HG02763 (cell line): ENCODE measurements at regions not wholly inside any gene's neighbourhood (a gene's known extent, or its start where the extent isn't known, plus 50 kb on each side); places are given as distances from the start of the nearest gene placed in this dataset.

Experiments used
- ATAC-seq: cut with Tn5 transposase; IDR thresholded peaks from one replicate; pipeline ENCODE4 v1.9.1; 2021; ENCODE audit warnings: mild to moderate bottlenecking, moderate library complexity; ENCODE audit not compliant: unreplicated experiment

DNA sequence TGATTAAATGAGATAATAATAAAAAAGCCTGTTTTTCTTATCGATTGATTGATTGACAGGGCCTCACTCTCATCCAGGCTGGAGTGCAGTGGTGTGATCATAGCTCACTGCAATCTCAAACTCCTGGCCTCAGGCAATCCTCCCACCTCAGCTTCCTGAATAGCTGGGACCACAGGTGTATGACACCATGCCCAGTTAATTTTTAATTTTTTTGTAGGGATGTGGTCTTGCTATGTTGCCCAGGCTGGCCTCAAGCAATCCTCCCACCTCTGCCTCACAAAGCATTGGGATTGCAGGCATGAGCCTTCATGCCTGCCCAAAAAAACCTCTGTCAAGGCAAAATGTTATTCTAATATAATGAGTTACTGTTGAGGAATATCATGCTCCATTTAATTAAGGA lies 346.4 kb upstream of the DAB1 start:
- no peak for ATAC-seq

DNA sequence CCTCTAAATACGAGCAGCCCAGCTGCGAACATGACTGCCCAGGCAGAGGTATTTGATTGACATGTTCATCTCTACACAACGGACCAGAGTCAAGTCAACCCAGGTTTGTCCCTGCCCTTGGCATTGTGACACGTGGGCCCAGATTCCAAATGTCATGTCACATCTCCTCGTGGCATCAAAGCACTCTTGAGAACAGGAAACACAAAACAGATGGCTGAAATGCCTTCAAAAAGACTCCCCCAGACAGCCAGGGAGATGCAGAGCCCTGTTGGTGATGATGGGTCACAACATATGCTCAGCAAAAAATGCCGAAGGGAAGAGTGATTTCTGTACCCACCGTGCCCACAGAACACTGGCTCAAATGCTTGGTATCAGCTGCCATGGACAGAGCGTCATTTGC lies 337.8 kb upstream of the DAB1 start:
- no peak for ATAC-seq

DNA sequence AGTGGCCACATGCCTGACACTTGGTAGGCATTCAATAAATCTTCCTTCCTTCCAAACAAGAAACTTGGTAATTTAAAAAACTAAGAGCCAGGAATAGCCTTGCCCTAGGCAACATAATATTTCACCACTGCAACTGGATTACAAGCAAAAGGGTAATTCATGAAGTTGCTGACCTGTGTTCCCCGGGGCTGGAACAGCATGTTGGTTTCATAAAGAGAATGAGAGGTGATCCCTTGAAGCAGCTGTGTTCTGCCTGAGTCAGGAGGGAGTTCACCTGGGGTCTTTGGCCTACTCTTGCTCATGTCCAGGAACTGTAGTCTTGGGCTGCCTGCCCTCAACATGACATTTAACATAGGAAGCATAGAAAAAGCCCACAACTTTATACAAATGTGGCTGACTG lies 329.0 kb upstream of the DAB1 start:
- no peak for ATAC-seq

DNA sequence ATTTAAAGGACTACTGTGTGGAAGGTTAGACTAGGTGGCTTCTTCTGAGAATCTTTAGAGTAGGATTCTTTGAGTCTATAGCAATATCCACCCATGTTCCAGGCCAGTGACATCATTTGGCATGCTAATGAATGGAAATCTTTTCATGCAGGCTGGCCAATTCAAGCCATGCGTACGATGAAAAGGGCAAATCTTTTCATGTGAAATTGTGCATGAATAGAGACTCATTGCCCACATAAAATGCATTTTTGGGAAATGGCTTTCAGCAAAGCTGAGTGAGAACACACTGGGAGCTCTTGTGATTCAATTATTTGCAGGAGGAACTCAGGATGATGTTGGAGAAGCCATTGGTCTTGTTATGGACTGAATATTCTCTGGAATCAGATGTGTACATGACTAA lies 324.9 kb upstream of the DAB1 start:
- no peak for ATAC-seq

DNA sequence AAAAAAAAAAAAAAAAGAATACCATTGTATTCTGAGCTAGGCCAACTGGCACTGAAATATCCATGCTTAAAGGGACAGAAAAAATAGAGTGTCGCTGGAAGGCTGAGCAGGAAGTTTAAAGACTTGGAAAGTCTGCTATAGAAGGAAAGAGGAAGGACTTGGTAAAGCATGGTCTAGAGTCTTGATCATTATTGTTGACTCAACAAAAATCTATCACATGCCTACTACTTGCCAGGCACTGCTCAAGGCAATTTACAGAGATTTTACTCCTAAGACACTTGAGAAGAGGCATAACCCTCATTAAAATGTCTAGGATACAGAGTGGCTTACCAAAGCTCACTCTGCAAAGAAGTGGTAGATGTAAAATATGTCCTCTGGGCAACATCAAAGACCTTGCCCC lies 324.0 kb upstream of the DAB1 start:
- no peak for ATAC-seq

DNA sequence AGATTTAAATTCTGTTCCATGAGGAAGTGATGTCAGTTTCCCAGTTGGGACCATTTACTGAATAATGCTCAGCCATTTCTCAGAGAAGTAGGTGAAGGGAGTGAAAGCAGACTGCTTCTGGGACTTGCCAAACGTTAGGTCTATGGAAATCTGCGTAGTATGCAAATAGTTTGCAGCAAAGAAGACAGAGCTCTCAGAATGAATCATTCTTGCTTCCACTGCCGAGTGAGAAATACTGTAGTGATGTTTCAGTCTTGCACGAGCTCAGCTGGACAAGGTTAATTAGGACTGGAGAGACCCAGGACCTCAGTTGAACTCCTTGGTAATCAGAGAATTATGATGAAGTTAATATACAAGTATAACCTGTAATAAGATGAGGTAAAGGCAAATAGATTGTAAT lies 317.7 kb upstream of the DAB1 start:
- peak; percentile 65 for ATAC-seq

DNA sequence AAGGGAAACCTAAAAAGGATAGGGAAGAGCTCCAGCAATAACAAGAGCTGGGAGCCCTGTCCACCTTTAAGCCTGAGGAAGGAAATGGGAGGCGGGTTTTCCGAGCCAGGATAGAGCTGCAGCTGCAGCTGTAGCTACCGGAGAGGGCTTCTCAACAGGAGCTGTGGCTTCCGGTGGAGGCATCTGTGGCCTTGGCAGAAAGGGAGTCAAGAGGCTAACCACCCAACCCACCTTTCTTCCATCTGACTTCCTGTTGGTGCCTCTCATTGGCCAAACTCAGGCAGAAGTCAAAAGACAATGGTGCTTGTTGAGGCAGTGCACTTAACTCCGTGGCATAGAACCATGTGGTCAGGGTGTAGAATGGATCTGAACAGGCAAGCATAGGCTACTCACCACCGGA lies 313.1 kb upstream of the DAB1 start:
- ATAC-seq, result no peak

DNA sequence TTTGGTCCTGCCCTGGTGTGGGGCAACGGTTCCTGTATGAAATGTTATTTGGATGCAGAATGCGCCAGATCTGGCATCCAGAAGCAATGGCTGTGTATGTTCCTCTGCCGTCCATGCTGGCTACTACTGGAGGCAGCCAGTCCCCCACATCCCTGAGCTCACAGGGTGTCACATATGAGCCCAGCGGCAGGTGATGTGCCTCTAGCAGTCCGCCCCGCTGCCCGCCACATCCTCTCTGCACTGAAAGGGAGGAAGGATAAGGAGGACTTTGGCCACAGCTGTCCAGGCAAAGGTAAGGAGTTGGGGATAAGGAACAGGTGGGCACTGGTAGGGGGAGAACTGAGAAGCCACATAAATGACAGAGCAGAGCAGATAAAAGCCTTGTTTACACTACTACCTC lies 305.3 kb upstream of the DAB1 start:
- ATAC-seq, result no peak

DNA sequence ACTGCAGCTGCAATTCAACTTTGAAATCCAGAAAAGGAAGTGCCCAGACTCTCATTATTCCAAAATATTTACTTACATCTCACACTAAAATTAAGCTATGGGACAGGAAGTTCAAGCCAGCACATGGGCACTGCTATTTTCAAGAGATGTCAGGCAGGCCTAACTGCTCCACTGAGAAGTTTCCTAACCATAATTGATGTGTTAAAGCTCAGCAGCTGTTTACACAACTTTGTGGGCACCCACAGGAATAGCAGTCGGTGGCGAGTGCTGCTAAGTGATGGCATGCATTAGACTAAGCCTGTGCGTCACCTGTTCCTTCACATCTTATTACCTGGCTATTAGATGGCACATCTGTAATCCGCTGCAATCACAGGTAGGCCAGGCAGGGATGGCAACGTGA lies 303.3 kb upstream of the DAB1 start:
- ATAC-seq, result no peak

DNA sequence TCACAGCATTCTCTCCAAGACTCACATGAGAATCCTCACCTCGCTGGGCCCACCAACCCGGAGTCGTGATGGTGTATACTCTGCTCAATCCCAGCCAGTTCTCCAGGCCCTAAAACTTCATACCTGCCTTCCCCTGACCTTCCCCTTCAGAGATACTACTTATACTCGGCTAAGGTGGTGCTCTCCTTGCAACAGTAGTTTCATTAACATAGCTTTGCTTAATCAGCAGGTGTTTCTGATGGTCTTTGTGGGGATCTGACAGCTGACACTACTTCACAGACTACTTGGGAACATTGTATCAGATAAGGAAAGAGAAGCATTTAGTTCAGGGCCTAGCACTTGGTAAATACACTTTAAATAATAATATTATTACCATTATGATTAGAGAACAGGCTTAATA lies 301.5 kb upstream of the DAB1 start:
- ATAC-seq, result no peak

DNA sequence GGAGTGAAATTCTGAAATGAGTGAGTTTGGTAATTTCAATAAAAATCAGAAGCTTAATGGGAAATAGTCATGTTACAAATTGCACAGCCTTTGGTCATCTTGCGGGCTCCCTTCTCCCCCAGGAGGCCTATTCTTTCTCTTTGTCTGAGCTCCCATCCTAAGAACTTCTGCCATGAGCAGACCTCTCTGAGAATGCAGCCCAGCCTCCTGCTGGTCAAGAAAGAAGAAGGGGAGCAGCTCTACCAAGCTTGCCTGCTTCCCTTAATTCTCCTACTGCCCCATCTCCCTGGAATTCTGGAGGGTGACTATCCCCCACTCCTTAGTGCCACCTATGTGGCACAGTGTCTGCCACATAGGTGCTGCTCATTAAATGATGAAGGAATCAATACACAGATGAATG lies 300.7 kb upstream of the DAB1 start:
- ATAC-seq, result no peak

DNA sequence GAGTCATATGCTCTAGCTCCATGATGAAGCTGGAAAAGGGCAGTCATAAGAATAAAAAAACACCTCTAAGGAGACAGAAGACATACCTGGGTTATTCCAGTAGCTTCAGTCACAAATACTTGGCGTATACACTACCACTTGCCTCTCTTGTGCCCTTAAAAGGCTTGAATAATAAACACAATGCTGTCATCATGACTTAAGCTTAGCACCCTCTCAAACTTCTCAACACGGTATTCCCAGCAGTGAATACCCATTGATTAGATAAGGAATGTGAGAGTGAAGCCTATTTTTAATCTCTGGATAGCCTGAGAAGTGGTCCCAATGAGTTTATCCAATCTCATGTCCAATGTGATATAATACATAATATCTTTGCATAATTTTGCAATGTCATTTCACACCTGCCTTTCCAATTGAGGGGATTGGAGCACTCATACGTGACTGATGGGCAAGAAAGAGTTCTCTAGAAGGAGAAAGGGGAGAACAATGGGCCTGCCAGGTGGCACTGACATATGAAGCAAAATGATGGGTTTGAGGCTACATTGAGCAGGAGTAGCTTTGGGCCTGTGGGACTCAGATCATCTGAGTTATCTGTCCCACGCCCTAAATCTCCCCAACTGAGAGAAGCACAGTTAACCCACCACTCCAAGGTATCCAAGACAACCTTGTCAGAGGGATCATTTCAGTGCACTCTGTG lies 298.6 kb upstream of the DAB1 start:
- no peak for ATAC-seq

DNA sequence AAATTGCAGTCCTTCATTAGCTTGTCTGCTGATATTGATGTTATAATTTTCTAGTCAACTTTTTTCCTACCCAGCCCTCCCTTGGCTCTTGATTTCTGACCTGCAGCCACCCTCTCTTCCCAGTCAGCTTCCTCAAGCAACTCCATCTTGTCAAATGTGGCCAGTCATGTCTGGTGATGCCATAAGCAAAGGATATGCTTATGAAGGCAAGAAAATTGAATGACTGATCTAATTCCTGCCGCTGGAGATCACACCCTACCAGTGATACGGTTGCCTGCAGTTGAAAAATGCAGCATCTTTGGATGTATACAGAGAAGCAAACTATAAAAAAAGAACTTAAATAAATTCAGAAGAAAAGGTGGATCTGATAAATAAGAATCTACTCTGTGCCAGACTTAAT lies 297.1 kb upstream of the DAB1 start:
- ATAC-seq, result no peak

DNA sequence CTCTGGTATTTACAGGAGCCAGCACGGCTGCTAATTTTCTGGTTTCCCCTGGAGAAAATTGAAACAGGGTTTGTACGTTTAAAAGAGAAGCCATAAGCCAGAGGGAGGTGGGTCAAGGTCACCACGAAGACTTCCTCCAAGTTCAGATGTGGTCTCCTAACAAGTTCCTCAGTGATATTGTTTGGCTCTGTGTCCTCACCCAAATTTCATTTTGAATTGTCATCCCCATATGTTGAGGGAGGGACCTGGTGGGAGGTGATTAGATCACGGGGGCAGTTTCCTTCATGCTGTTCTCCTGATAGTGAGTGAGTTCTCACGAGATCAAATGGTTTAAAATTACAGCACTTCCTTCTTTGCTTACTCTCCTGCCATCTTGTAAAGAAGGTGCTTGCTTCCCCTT lies 295.4 kb upstream of the DAB1 start:
- no peak for ATAC-seq

DNA sequence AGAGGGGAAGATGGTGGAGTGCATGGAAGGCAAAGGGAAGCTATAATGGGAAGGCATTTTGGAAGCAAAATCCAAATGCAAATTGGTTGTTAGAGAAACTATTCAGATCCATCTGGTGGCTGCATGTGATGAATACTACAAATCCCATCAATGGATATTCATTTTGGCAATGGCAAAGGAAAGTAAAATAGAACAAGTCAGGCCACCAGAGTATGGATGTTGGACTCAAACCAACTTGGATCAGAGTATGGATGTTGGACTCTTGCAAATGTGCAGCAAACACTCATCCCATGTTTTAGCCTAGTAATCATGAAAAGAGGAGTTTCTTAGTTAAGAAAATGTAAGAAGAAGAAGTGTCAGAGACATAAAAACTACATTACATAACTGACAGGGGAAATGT lies 289.6 kb upstream of the DAB1 start:
- no peak for ATAC-seq

DNA sequence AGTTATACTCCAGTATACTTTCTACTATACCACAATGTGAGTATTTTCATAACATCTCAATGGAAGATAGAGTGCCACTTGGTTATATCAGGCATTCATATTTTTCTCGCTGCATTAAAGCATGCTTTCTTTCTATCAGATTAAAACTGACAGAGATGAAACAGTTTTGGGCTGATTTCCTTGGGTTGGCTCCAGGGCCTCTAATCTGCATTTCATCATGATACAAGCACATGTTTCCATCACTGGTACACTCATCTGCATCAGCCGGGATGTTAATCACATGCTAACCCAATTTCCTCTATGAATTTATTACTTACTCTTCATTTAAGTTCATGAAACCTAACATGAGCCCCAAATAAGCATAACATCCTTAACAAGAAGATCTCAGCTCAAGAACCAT lies 289.0 kb upstream of the DAB1 start:
- no peak for ATAC-seq

DNA sequence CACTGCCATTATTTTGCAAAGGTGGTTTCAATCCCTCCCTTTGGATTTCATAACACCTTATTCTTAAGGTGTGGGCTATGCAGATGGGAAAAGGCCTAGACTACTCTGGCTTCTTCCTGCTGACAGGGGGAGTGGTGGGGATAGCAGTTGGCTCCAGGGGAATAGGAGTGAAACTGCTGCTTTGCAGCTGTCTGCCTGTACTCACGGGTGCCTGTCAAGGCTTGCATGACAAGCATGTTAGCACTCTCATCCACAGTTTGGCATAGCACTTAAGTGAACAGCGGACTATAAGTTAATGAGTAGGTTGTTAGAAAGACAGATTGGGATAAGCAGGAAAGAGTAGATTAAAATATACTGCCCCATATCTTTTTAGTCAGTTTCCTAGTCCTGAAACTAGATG lies 287.5 kb upstream of the DAB1 start:
- no peak for ATAC-seq

DNA sequence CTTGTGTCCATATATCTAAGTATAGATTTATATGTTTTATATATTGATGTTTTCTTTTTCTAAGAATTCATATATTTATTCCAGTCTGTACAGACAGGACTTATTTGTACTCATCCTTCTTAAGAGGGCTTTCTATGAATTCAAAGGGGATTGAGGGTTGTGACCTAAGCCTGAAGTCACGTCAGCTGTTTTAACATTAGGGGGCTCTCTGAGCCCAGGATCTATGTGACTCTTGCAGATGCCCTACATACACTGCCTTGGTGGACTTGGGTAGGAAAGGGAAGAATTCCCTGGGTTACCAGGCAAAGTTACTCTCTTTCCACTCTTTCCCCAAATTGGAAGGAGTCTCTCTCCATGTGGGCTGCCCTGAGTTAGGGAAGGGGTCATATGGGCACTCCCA lies 283.8 kb upstream of the DAB1 start:
- ATAC-seq, result no peak

DNA sequence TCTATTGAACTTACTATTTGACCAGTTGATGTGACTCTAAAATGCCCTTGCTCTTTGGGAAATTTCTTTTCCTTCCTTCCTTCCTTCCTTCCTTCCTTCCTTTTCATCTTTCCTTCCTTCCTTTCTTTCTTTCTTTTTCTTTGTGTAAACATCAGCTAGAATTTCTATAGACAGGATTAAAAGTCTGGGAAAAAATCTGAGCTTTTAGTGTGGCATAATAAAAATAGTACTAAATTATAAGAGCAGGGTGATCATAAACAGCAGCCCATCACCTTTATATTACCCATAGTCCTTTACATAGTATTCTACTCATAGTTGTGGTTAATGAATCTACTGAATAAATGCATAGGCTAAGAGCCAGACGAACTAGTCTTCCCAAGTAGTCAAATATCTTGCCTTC lies 281.0 kb upstream of the DAB1 start:
- no peak for ATAC-seq

DNA sequence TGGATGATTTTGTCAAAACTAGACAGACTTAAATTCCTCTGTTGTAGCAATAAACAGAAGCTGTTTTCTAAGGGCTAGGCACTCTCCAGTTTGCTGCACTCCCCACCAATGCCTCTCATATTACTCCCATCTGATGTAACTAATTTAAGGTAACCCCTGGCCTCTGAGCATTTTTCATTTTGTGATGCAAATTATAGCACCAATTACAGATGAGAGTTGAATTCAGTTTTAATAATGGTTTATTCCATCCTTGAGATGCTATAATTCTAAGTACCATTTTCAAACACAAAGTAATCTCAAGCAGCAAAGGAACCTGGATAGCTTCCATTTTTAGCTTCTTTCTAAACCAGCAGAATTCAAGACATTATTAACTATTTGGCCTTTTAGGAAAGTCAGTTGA lies 280.4 kb upstream of the DAB1 start:
- ATAC-seq, result no peak

DNA sequence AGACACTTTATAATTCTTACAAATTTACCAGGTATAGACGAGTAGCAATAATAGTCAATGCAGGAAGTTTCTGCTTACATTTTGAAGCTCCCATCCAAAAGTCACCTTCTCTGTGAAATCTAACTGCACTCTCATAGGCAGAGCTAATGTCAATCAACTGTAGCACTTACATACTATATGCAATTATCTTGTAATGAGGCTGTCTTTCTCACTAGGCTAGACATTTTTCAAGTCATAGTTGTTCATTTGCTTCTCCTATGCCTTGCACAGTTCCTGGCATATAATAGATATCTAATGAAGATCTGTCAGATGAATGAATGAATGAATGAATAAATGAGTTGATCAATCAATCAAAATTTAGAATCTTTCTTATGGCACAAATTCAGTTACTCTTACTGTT lies 273.0 kb upstream of the DAB1 start:
- ATAC-seq, result no peak

DNA sequence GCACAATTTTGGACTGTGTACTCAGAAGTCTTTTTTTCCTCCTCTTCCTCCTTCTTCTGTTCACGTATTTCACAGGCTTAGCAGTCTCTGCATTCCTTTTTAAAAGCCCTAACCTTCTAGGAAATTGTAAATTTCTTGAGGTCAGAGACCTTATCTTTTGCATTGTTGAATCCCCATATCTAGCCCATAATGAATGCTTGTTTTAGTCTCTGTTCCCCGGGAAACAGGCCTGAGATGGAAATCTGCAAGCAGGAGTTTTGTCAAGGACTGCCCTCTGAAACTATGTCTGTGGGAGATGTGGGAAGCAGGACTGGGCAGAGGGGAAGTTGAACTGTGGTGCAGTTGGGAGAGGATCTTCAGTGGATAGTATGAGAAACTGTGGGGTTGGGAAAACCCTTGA lies 272.2 kb upstream of the DAB1 start:
- no peak for ATAC-seq

DNA sequence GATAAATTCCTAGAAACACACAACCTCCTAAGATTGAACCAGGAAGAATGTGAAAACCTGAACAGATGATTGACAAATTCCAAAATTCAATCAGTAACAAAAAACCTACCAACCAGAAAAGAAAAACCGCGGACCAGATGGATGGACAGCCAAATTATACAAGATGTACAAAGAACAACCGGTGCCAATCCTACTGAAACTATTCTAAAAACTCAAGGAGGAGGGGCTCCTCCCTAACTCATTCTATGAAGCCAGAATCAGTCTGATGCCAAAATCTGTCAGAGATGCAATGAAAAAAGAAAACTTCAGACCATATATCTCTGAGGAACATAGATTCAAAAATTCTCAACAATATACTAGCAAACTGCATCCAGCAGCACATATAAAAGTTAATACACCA lies 262.4 kb upstream of the DAB1 start:
- ATAC-seq, result no peak
